ENCODE measurements at regions not wholly inside any gene's neighbourhood (a gene's known extent, or its start where the extent isn't known, plus 50 kb on each side); places are given as distances from the start of the nearest gene placed in this dataset.

DNA sequence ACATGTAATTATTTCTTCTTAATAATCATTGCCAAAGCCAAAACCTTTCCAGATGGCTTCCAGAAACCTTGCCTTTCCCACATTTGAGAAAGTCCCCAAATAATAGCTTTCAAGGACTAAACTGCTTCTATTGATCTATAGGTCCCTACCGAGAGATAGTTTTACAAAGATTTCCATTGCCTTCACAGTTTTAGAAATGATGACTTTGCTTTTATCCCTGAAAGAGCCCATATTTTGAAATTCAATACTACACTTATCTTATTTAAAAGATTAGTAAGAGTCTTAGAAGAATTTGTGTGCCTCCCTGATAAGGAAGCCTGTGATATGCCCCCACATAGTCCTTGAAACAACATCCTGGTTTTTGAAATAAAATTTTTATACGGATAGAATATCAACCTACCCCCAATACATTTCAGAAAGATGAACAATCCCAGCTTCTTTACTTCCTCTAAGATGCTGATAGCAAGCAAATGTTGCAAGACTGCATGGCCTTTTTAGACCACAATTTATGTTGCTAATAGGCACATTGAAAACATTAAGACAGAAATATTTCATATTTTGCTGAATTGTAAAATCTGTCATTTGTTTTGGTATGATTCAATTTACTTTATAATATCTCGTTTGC is 146.3 kb downstream of the TMCO5A start:
- Mint-ChIP-seq H3K36me3 (no peaks in the 10 kb centered on the region), H3K27me3 (ENCODE audit: low read depth in 3 of 3) (peaks cover 2 to 9% (median 3%) of the 10 kb centered on the region in 3 donors), H3K27ac (peak overlapping the region in 1 of 7 donors; percentile 23), H3K4me1 (peaks cover 41% of the 10 kb centered on the region), H3K4me3 (no peak overlapping the region), H3K9me3 (peaks cover 0 to 2% (median 0%) of the 10 kb centered on the region in 7 donors)
- Histone ChIP-seq H3K9me3 (replicated peaks in 1 of 2; ENCODE audit: control insufficient read depth in 1 of 2, insufficient read depth in 1 of 2, low read length in 2 of 2) (no peaks in the 10 kb centered on the region), H2AFZ (ENCODE audit: insufficient read depth, low read depth, low read length, poor library complexity, severe bottlenecking) (no peak overlapping the region), H3K79me2 (ENCODE audit: insufficient read depth, low read length) (no peaks in the 10 kb centered on the region), H3K4me3 (replicated peaks in 1 of 3; ENCODE audit: low read depth in 2 of 3, low read length in 3 of 3) (no peak overlapping the region), H3K27me3 (ENCODE audit: control insufficient read depth in 2 of 2, insufficient read depth in 2 of 2, low read length in 2 of 2) (peaks cover 0 to 3% of the 10 kb centered on the region in 2 donors), H3K27ac (ENCODE audit: low read depth in 1 of 2, low read length in 2 of 2) (no peak overlapping the region), H3K36me3 (replicated peaks in 1 of 2; ENCODE audit: control insufficient read depth in 1 of 2, insufficient read depth in 2 of 2, low read length in 2 of 2) (no peaks in the 10 kb centered on the region), H3K9ac (ENCODE audit: insufficient read depth, low read length, poor library complexity, severe bottlenecking) (no peak overlapping the region), H3K4me1 (ENCODE audit: control insufficient read depth in 1 of 2, insufficient read depth in 2 of 2, low read length in 2 of 2) (peaks cover 38 to 48% of the 10 kb centered on the region in 2 donors), H3K4me2 (replicated peaks; ENCODE audit: extremely low read depth, low read length, poor library complexity, severe bottlenecking) (no peak overlapping the region), H4K20me1 (ENCODE audit: insufficient read depth, low read length) (no peaks in the 10 kb centered on the region)
- peak in 1 of 3 donors; percentile 22 for DNase-seq
- intact Hi-C loops (cut with micrococcal nuclease) = no loop called here
- no peak for TF ChIP-seq CTCF (IDR thresholded peaks at IDR 0.05)
- WGBS (ENCODE audit: insufficient coverage) = no CpG with 5 or more reads among the region's 3 CpGs

GRCh38 chr15:38084289-38084688 is 149.8 kb downstream of the TMCO5A start:
- DNase-seq = peak; percentile 68 to 86 (median 72)

More at GRCh38 chr15:38084289-38084688, 149.8 kb downstream of the TMCO5A start:
- no peaks in the 10 kb centered on the region for H3K9me3 ChIP-seq (replicated peaks in 1 of 2; ENCODE audit: control insufficient read depth in 1 of 2, insufficient read depth in 1 of 2, low read length in 2 of 2)
- H3K27me3 ChIP-seq (ENCODE audit: control insufficient read depth in 2 of 2, insufficient read depth in 2 of 2, low read length in 2 of 2) = peaks cover 0 to 3% of the 10 kb centered on the region in 2 donors
- Mint-ChIP-seq H3K27me3 (ENCODE audit: low read depth in 3 of 3) (peaks cover 3 to 5% (median 5%) of the 10 kb centered on the region in 3 donors), H3K9me3 (peaks cover 0 to 3% (median 2%) of the 10 kb centered on the region in 7 donors), H3K36me3 (no peaks in the 10 kb centered on the region), H3K4me3 (peak overlapping the region in 1 of 2 donors; percentile 56), H3K27ac (peak overlapping the region; percentile 87 to 94 (median 91)), H3K4me1 (peaks cover 57% of the 10 kb centered on the region)
- H2AFZ ChIP-seq (ENCODE audit: insufficient read depth, low read depth, low read length, poor library complexity, severe bottlenecking) = no peak overlapping the region
- H4K20me1 ChIP-seq (ENCODE audit: insufficient read depth, low read length) = no peaks in the 10 kb centered on the region
- H3K27ac ChIP-seq (ENCODE audit: low read depth in 1 of 2, low read length in 2 of 2) = peak overlapping the region in 1 of 2 donors; percentile 80
- intact Hi-C loops (cut with micrococcal nuclease) = loop anchor here in 1 of 2 donors (2.0 kb wide), 1 partner anchor 45 kb away; no protein-coding TSS in a partner anchor
- H3K4me3 ChIP-seq (replicated peaks in 1 of 3; ENCODE audit: low read depth in 2 of 3, low read length in 3 of 3) = peak overlapping the region in 1 of 3 experiments; percentile 57
- no peaks in the 10 kb centered on the region for H3K79me2 ChIP-seq (ENCODE audit: insufficient read depth, low read length)
- no peak for TF ChIP-seq CTCF (IDR thresholded peaks at IDR 0.05)
- peak overlapping the region; percentile 69 for H3K4me2 ChIP-seq (replicated peaks; ENCODE audit: extremely low read depth, low read length, poor library complexity, severe bottlenecking)
- H3K36me3 ChIP-seq (replicated peaks in 1 of 2; ENCODE audit: control insufficient read depth in 1 of 2, insufficient read depth in 2 of 2, low read length in 2 of 2) = no peaks in the 10 kb centered on the region
- no peak overlapping the region for H3K9ac ChIP-seq (ENCODE audit: insufficient read depth, low read length, poor library complexity, severe bottlenecking)
- peaks cover 54 to 66% of the 10 kb centered on the region in 2 donors for H3K4me1 ChIP-seq (ENCODE audit: control insufficient read depth in 1 of 2, insufficient read depth in 2 of 2, low read length in 2 of 2)

All from CD14-positive monocyte (primary cell).